HepG2 (cell line): ENCODE measurements at regions not wholly inside any gene's neighbourhood (a gene's known extent, or its start where the extent isn't known, plus 50 kb on each side); places are given as distances from the start of the nearest gene placed in this dataset.

ENCODE experiments used
- ATAC-seq: fragments of 200-7000 bp; cut with Tn5 transposase; 3 replicates; pipeline ENCODE4 v1.9.1; 2020; ENCODE audit warnings: mild to moderate bottlenecking, moderate library complexity
- BruUV-seq: library from RNA; stranded (reverse); fragments of 400-500 nt; replicated peaks from 2 replicates; lab custom pipeline; 2021; lab: Mats Ljungman, UMichigan
- CTCF ChIA-PET: fragments of 300-600 bp; formaldehyde crosslinking; extraction: SDS; loops from one replicate; lab custom pipeline; 2021; ENCODE audit warnings: low total read pairs, inconsistent platforms, low intra/inter-chr PET ratio; lab: Yijun Ruan, JAX
- POLR2A ChIA-PET: fragments of 350-600 bp; sonication (Branson Sonifier 250); formaldehyde crosslinking; loops from one replicate; lab custom pipeline; 2020; ENCODE audit warnings: antibody characterized with exemption, inconsistent platforms; lab: Yijun Ruan, JAX
- DNase-seq: peaks from one replicate; pipeline ENCODE4 v3.0.0-alpha.2; 2015; ENCODE audit warnings: low spot score
- FAIRE-seq: peaks from 3 replicates; lab custom pipeline; 2011; peaks lifted over from hg19 to GRCh38; lab: Jason Lieb, UNC
- H2AFZ ChIP-seq: one replicate; pipeline ENCODE4 v1.6.1; 2011; ENCODE audit warnings: low read length, inconsistent platforms
- H3K27ac ChIP-seq: fragments of 300-600 bp; 3 replicates; pipeline ENCODE4 v1.8.0; 2011; ENCODE audit warnings: mixed run types, mild to moderate bottlenecking, mixed read lengths, low read length, inconsistent platforms; ENCODE audit not compliant: insufficient read depth; ENCODE audit errors: extremely low read length
- H3K27me3 ChIP-seq, 2 experiments: fragments of 200-600 bp in 1 of 2; 2 replicates in 1 of 2; 3 replicates in 1 of 2; pipeline versions ENCODE4 v1.6.0 to v1.8.0; 2011; ENCODE audit warnings: low read length in 2 of 2, mild to moderate bottlenecking in 2 of 2, moderate library complexity in 2 of 2, inconsistent platforms in 1 of 2; ENCODE audit not compliant: insufficient read depth in 2 of 2, control insufficient read depth in 1 of 2
- H3K36me3 ChIP-seq, 2 experiments: fragments of 200-600 bp in 1 of 2; replicated peaks in 1 of 2; 2 replicates in 1 of 2; 3 replicates in 1 of 2; pipeline versions ENCODE4 v1.5.1 to v1.8.0; 2011; ENCODE audit warnings: low read length in 2 of 2, inconsistent platforms in 1 of 2; ENCODE audit not compliant: insufficient read depth in 2 of 2, control insufficient read depth in 1 of 2
- H3K4me1 ChIP-seq: 2 replicates; pipeline ENCODE4 v1.5.1; 2012; ENCODE audit warnings: low read length, inconsistent platforms; ENCODE audit not compliant: insufficient read depth
- H3K4me2 ChIP-seq: 2 replicates; pipeline ENCODE4 v1.6.0; 2011; ENCODE audit warnings: low read depth, low read length, inconsistent platforms
- H3K4me3 ChIP-seq, 3 experiments: fragments of 200-600 bp in 1 of 3; sonication (generic), shearing (Covaris generic) in 1 of 3; replicated peaks in 1 of 3; 2 replicates each; pipeline ENCODE4 v1.5.1; 2011 to 2016; ENCODE audit warnings: low read length in 3 of 3, inconsistent platforms in 2 of 3, low read depth in 2 of 3, mild to moderate bottlenecking in 2 of 3, control low read depth in 1 of 3, mixed read lengths in 1 of 3; ENCODE audit not compliant: insufficient read depth in 1 of 3
- H3K79me2 ChIP-seq: one replicate; pipeline ENCODE4 v1.6.1; 2011; ENCODE audit warnings: low read length, inconsistent platforms; ENCODE audit not compliant: insufficient read depth
- H3K9ac ChIP-seq: 2 replicates; pipeline ENCODE4 v1.6.0; 2011; ENCODE audit warnings: mild to moderate bottlenecking, low read depth, low read length, inconsistent platforms; ENCODE audit not compliant: insufficient read depth
- H3K9me3 ChIP-seq: 2 replicates; pipeline ENCODE4 v1.5.1; 2012; ENCODE audit warnings: mild to moderate bottlenecking, low read length
- H4K20me1 ChIP-seq: 2 replicates; pipeline ENCODE4 v1.6.0; 2011; ENCODE audit warnings: inconsistent platforms, mild to moderate bottlenecking, low read length, moderate library complexity; ENCODE audit not compliant: insufficient read depth
- ARNTL ChIP-seq: sonication (generic); formaldehyde crosslinking; IDR thresholded peaks from 2 replicates; pipeline ENCODE4 v1.4.0; 2020; ENCODE audit warnings: mild to moderate bottlenecking, missing genetic modification reagents
- DPF2 ChIP-seq: sonication (generic); formaldehyde crosslinking; IDR thresholded peaks from 2 replicates; pipeline ENCODE4 v1.4.0; 2020; ENCODE audit warnings: mild to moderate bottlenecking, low read depth, missing genetic modification reagents, borderline replicate concordance
- HCFC1 ChIP-seq: fragments of 150-350 bp; IDR thresholded peaks from 2 replicates; pipeline ENCODE4 v1.6.1; 2014; ENCODE audit warnings: low read depth, low read length
- MTF2 ChIP-seq: sonication (generic); formaldehyde crosslinking; IDR thresholded peaks from 2 replicates; pipeline ENCODE4 v1.5.0; 2020; ENCODE audit warnings: missing genetic modification reagents, borderline replicate concordance
- NFE2L2 ChIP-seq: fragments of 150-350 bp; IDR thresholded peaks from 2 replicates; pipeline ENCODE4 v1.6.1; 2014; ENCODE audit warnings: low read length
- NFYC ChIP-seq: IDR thresholded peaks from 2 replicates; pipeline ENCODE4 v1.6.1; 2016; ENCODE audit warnings: missing genetic modification reagents, missing compliant biosample characterization
- TCF7L2 ChIP-seq: IDR thresholded peaks from 2 replicates; pipeline ENCODE4 v1.6.1; 2011; ENCODE audit warnings: mild to moderate bottlenecking, low read depth, low read length, moderate library complexity
- ZBTB1 ChIP-seq: sonication (generic); formaldehyde crosslinking; IDR thresholded peaks from 2 replicates; pipeline ENCODE4 v1.4.0; 2020; ENCODE audit warnings: missing genetic modification reagents, borderline replicate concordance
- ZNF713 ChIP-seq: sonication (generic); formaldehyde crosslinking; IDR thresholded peaks from 2 replicates; pipeline ENCODE4 v1.4.0; 2020; ENCODE audit warnings: mild to moderate bottlenecking, missing genetic modification reagents
- WGBS: methylation state at CpG from one replicate; pipeline ENCODE4 v1.1.6; 2017; ENCODE audit warnings: low lambda C conversion rate; 5-methylcytosine and 5-hydroxymethylcytosine counted together
- in situ Hi-C: cut with HindIII; loops from 2 replicates; pipeline ENCODE4 v1.10.0; 2017; ENCODE audit warnings: low pct_unique_long_range_greater_than_20kb; ENCODE audit not compliant: extremely low pct_ligation_motif_present
- intact Hi-C: fragments of 100-400 bp; cut with micrococcal nuclease; formaldehyde crosslinking; loops from one replicate; pipeline ENCODE4 v1.10.0; 2022; ENCODE audit not compliant: unreplicated experiment
- TF ChIP-seq, protein P1 (sequence below): sonication (generic); formaldehyde crosslinking; IDR thresholded peaks from 2 replicates; pipeline ENCODE4 v1.8.1; 2022; ENCODE audit warnings: mild to moderate bottlenecking, missing genetic modification reagents

GRCh38 chr10:125236091-125236490 lies 75.7 kb upstream of the CTBP2 start:
- no peak overlapping the region for H3K9ac ChIP-seq
- in situ Hi-C loops, result no loop called here
- H3K36me3 ChIP-seq, result no peaks in the 10 kb centered on the region
- H3K79me2 ChIP-seq, result no peaks in the 10 kb centered on the region
- FAIRE-seq (no peak), ATAC-seq (no peak), DNase-seq (no peak)
- H3K4me1 ChIP-seq, result no peaks in the 10 kb centered on the region
- H3K9me3 ChIP-seq, result peaks cover 23% of the 10 kb centered on the region
- H3K4me2 ChIP-seq, result no peak overlapping the region
- POLR2A ChIA-PET, result no interaction called here
- no peaks in the 10 kb centered on the region for H4K20me1 ChIP-seq
- 50% methylated on average over 1 of the region's 1 CpG for WGBS
- CTCF ChIA-PET, result no interaction called here
- H3K27me3 ChIP-seq, result peaks cover 0 to 11% of the 10 kb centered on the region in 2 experiments; a peak in 2 of 5 replicates
- BruUV-seq, result no TSS peak
- H2AFZ ChIP-seq, result no peak overlapping the region
- TF ChIP-seq ZBTB1 (no peak), NFE2L2 (no peak), NFYC (no peak), DPF2 (CRISPR knock-in tag) (no peak), ZNF713 (CRISPR knock-in tag) (no peak), ARNTL (no peak), TCF7L2 (no peak), MTF2 (CRISPR knock-in tag) (no peak), HCFC1 (no peak)
- TF ChIP-seq, protein P1, sequence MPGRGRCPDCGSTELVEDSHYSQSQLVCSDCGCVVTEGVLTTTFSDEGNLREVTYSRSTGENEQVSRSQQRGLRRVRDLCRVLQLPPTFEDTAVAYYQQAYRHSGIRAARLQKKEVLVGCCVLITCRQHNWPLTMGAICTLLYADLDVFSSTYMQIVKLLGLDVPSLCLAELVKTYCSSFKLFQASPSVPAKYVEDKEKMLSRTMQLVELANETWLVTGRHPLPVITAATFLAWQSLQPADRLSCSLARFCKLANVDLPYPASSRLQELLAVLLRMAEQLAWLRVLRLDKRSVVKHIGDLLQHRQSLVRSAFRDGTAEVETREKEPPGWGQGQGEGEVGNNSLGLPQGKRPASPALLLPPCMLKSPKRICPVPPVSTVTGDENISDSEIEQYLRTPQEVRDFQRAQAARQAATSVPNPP (CRISPR knock-in tag), result no peak
- intact Hi-C loops, result no loop called here
- no peak overlapping the region for H3K4me3 ChIP-seq
- H3K27ac ChIP-seq, result no peak overlapping the region
